GM12892 (cell line): ENCODE measurements at regions not wholly inside any gene's neighbourhood (a gene's known extent, or its start where the extent isn't known, plus 50 kb on each side); places are given as distances from the start of the nearest gene placed in this dataset.

Experiments used
- POLR2A ChIP-seq: IDR thresholded peaks from 2 replicates; pipeline ENCODE4 v1.6.1; 2011; ENCODE audit warnings: low read depth, low read length, control low read depth
- POLR2AphosphoS5 ChIP-seq: IDR thresholded peaks from 2 replicates; pipeline ENCODE4 v1.6.1; 2011; ENCODE audit warnings: low read depth, low read length, control low read depth
- TAF1 ChIP-seq: IDR thresholded peaks from 2 replicates; pipeline ENCODE4 v1.6.1; 2011; ENCODE audit warnings: low read depth, mild to moderate bottlenecking, control low read depth, low read length, borderline replicate concordance

- TF ChIP-seq POLR2A, result no peak
- no peak for TF ChIP-seq POLR2AphosphoS5
- no peak for TF ChIP-seq TAF1
Observed at GRCh38 chr18:71249791-71250190, 960.9 kb downstream of the SOCS6 start.
